Choroid plexus epithelial cell (primary cell): ENCODE measurements at regions not wholly inside any gene's neighbourhood (a gene's known extent, or its start where the extent isn't known, plus 50 kb on each side); places are given as distances from the start of the nearest gene placed in this dataset.

ENCODE experiments used
- DNase-seq: peaks from one replicate; pipeline ENCODE4 v3.0.0-alpha.2; 2010; ENCODE audit warnings: low read depth
- H3K4me3 ChIP-seq: 2 replicates; pipeline ENCODE4 v1.5.1; 2011; ENCODE audit warnings: low read depth, mild to moderate bottlenecking, control low read depth, low read length, moderate library complexity
- TF ChIP-seq, protein P1 (sequence below): conservative IDR thresholded peaks from 2 replicates; pipeline ENCODE4 v1.5.1; 2011; ENCODE audit warnings: low read depth, mild to moderate bottlenecking, control low read depth, inconsistent platforms, low read length, moderate library complexity

DNA sequence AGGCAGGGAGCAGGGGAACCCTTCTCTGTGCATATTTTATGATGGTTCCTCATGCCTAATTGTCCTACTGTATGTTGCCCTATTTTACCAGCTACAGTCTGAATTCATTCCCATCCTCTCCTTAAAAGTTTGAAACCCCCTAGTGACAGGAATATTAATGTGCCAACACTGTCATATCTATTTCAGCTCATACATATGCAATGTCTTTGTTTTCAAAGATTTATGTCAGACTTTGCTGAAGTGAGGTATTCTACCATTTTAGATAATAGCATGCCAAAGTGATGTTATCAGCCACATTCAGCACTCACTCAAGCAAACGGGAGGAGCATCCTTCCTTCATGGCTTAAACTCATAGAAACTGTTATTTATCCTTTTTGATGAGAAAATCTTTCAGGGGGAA lies 696.5 kb downstream of the NR2F1-AS1 start:
- no peak for DNase-seq
- TF ChIP-seq, protein P1, sequence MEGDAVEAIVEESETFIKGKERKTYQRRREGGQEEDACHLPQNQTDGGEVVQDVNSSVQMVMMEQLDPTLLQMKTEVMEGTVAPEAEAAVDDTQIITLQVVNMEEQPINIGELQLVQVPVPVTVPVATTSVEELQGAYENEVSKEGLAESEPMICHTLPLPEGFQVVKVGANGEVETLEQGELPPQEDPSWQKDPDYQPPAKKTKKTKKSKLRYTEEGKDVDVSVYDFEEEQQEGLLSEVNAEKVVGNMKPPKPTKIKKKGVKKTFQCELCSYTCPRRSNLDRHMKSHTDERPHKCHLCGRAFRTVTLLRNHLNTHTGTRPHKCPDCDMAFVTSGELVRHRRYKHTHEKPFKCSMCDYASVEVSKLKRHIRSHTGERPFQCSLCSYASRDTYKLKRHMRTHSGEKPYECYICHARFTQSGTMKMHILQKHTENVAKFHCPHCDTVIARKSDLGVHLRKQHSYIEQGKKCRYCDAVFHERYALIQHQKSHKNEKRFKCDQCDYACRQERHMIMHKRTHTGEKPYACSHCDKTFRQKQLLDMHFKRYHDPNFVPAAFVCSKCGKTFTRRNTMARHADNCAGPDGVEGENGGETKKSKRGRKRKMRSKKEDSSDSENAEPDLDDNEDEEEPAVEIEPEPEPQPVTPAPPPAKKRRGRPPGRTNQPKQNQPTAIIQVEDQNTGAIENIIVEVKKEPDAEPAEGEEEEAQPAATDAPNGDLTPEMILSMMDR, result no peak
- no peak overlapping the region for H3K4me3 ChIP-seq

DNA sequence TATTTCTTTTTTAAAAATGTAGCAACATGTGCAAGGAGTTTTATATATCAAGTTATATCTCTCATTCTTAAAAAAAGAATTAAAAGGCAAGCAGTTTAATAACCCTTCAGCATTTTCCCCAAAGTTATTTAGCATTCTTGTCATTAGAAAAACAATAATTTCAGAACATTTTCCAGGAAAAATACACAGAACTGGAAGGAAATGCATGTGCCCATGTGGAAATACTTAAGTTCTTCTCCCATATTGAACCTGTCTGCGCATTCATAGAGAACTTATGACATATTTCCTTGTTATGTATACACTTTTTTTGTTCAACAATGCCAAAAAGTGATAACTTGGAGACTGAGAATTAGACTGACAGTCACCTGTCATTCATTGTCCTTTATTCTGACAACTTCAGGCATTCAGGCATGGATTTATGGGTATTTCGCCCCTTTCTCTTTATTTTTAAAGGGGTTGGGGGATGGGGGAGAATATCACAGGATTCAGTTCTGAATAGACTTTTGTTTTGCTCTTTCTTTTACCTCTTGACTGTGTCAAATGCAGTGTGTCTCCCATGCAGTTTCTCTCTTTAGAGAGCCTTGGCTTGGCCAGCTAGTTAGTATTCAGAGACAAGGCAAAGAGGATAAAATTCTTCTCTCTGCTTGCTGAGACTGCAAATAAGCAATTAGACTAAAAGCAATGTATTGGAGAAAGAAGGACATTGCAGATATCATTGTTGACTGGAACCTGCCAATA lies 701.0 kb downstream of the NR2F1-AS1 start:
- TF ChIP-seq, protein P1, result no peak
- no peak overlapping the region for H3K4me3 ChIP-seq
- DNase-seq, result no peak

DNA sequence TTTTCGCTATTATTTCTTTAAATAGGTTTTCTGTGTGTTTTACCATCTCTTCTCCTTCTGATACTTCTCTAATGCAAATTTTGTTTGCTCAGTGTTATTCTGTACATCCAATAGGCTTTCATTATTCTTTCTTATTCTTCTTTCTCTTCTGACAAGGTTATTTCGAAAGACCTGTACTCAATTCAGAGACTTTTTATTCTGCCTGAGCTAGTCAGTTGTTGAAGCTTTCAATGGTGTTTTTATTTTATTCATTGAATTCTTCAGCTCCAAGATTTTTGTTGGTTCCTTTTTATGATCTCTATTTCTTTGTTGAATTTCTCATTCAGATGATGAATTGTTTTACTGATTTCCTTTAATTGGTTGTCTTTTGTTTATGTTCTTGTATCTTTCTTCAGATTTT lies 706.2 kb downstream of the NR2F1-AS1 start:
- TF ChIP-seq, protein P1, result no peak
- no peak for DNase-seq
- no peak overlapping the region for H3K4me3 ChIP-seq

DNA sequence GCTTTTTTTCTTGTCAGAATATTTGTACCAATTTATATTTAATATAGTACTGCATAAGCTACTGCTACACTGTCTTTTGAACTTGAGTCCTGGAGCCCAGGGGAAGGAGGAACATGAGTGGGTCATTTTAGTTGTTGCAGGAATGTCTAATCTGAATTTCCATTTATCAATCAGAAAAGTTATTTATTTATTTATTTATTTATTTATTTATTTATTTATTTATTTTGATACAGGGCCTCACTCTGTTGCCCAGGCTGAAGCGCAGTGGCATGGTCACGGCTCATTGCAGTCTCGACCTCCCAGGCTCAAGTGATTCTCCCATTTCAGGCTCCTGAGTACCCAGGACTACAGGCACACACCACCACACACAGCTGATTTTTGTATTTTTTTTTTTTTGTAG lies 712.6 kb downstream of the NR2F1-AS1 start:
- no peak for DNase-seq
- TF ChIP-seq, protein P1, result no peak
- H3K4me3 ChIP-seq, result no peak overlapping the region

DNA sequence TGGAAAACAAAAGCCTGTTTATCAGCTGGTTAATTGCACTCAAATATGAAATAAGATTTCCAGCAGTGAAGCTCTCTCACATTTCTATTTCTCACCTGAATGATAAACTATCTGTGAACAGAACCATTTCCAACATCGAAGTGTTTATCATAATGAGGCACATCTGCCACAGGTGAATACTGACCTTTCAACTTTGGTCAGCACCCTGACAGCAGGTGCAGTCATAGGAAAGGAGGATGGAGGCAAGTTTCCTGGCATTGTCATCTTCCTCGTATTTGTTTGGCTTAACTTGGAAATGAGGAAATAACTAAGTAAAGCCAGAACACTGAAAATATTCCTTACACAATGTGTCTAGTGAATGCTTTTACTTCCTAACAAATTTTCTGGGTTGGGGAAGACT lies 716.4 kb downstream of the NR2F1-AS1 start:
- TF ChIP-seq, protein P1, result no peak
- DNase-seq, result no peak
- H3K4me3 ChIP-seq, result no peak overlapping the region

DNA sequence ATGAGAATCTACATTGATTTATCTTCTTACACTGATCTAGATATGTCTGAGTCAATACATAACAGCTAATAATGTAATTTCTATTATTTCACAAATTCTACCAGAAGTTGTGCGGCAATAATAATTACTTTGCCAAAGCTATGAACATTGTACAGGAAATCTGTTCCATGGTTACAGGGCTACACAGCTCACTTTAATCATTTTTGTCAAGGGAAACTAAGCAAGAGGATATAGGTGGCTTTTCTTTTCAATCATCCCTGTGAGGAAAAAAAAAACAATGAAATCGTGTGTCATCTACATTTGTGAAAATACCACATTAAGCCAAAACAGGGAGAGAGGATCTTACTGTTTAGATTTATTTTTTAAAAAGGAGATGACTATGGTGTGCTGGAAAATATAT lies 717.4 kb downstream of the NR2F1-AS1 start:
- H3K4me3 ChIP-seq, result no peak overlapping the region
- TF ChIP-seq, protein P1, result no peak
- no peak for DNase-seq
